ENCODE measurements at regions not wholly inside any gene's neighbourhood (a gene's known extent, or its start where the extent isn't known, plus 50 kb on each side); places are given as distances from the start of the nearest gene placed in this dataset.

- ChIA-PET POLR2A (no interaction called here), CTCF (no interaction called here)
- Histone ChIP-seq H2AFZ (ENCODE audit: low read depth, low read length) (no peak overlapping the region), H4K20me1 (replicated peaks; ENCODE audit: control insufficient read depth, extremely low read depth, insufficient read depth, low read length) (no peaks in the 10 kb centered on the region), H3K4me2 (ENCODE audit: insufficient read depth, low read length) (no peak overlapping the region), H3K9me1 (replicated peaks; ENCODE audit: control insufficient read depth, extremely low read depth, insufficient read depth, low read length) (no peaks in the 10 kb centered on the region), H3K27ac (ENCODE audit: insufficient read depth, low read depth, low read length) (no peak overlapping the region), H3K4me3 (replicated peaks in 1 of 3; ENCODE audit: insufficient read depth in 1 of 3, low read depth in 1 of 3, low read length in 3 of 3) (no peak overlapping the region), H3K4me1 (ENCODE audit: control insufficient read depth, extremely low read depth, insufficient read depth, low read length) (no peaks in the 10 kb centered on the region), H3K36me3 (ENCODE audit: control insufficient read depth in 2 of 2, extremely low read depth in 1 of 2, insufficient read depth in 2 of 2, low read length in 2 of 2) (no peaks in the 10 kb centered on the region), H3K79me2 (ENCODE audit: control insufficient read depth, insufficient read depth, low read length) (no peaks in the 10 kb centered on the region), H3K27me3 (ENCODE audit: control insufficient read depth in 2 of 2, insufficient read depth in 2 of 2, low read length in 2 of 2) (peaks cover 0 to 11% of the 10 kb centered on the region in 2 experiments), H3K9ac (replicated peaks; ENCODE audit: extremely low read depth, insufficient read depth, low read length) (no peak overlapping the region), H3K9me3 (replicated peaks; ENCODE audit: control insufficient read depth, insufficient read depth, low read length) (no peaks in the 10 kb centered on the region)
- no TSS peak for BruUV-seq (replicated peaks)
- dilution Hi-C loops (cut with MboI; ENCODE audit: extremely low pct_ligation_motif_present, low sequenced_read_pairs) (no loop called here), intact Hi-C loops (cut with micrococcal nuclease) (no loop called here)
- TF ChIP-seq MAX (IDR thresholded peaks at IDR 0.05; ENCODE audit: insufficient read depth, insufficient read length) = no peak
- no peak for TF ChIP-seq MYC (IDR thresholded peaks at IDR 0.05; ENCODE audit: low read depth, low read length)
- no peak for TF ChIP-seq POLR2A (IDR thresholded peaks at IDR 0.05; ENCODE audit: low read depth, low read length)
- no peak for TF ChIP-seq JUN (IDR thresholded peaks at IDR 0.05; ENCODE audit: borderline replicate concordance, insufficient read depth, insufficient read length, low read depth)
- TF ChIP-seq POLR2AphosphoS5 (IDR thresholded peaks at IDR 0.05; ENCODE audit: insufficient read depth, low read depth, low read length) = no peak
- no peak for TF ChIP-seq EZH2 (IDR thresholded peaks at IDR 0.05; ENCODE audit: borderline replicate concordance, low read depth, low read length, severe bottlenecking)
- no peak for TF ChIP-seq FOS (IDR thresholded peaks at IDR 0.05; ENCODE audit: borderline replicate concordance, insufficient read depth, low read length)
- no peak for TF ChIP-seq CTCF (IDR thresholded peaks at IDR 0.05; ENCODE audit: extremely low read depth in 1 of 2, insufficient read depth in 1 of 2, low read depth in 1 of 2, low read length in 2 of 2)
- TF ChIP-seq GATA2 (IDR thresholded peaks at IDR 0.05; ENCODE audit: insufficient read depth, insufficient read length, low read depth, low read length) = no peak
- DNase-seq (ENCODE audit: low read depth, low spot score) (no peak), FAIRE-seq (no peak)
Measured at GRCh38 chr15:67953299-67953698, 100.8 kb upstream of the PIAS1 start.
